ENCODE measurements at regions not wholly inside any gene's neighbourhood (a gene's known extent, or its start where the extent isn't known, plus 50 kb on each side); places are given as distances from the start of the nearest gene placed in this dataset.

GRCh38 chr14:61125041-61125866 is 144.2 kb downstream of the SLC38A6 start:
- TF ChIP-seq CTCF (IDR thresholded peaks at IDR 0.05; ENCODE audit: poor library complexity) (no peak), EZH2 (IDR thresholded peaks at IDR 0.05; ENCODE audit: borderline replicate concordance) (no peak), EZH2phosphoT487 (IDR thresholded peaks at IDR 0.05; ENCODE audit: low read depth, severe bottlenecking, unreplicated experiment) (no peak)

Data from hepatocyte (in vitro differentiated cells).